NCI-H1694 (cell line): ENCODE measurements at regions not wholly inside any gene's neighbourhood (a gene's known extent, or its start where the extent isn't known, plus 50 kb on each side); places are given as distances from the start of the nearest gene placed in this dataset.
"Not testable (repeated sequence)": the region's sequence is repeated elsewhere in the genome, so short reads cannot be mapped to it uniquely, and the experiment has no call there.

ENCODE experiments used
- DNase-seq: peaks from one replicate; lab custom pipeline; 2025; lab: John Stamatoyannopoulos, UW

GRCh38 chr3:166446291-166446690 lies 609.1 kb upstream of the BCHE start:
- DNase-seq = no peak

GRCh38 chr3:166445865-166446264 lies 608.6 kb upstream of the BCHE start:
- DNase-seq = no peak

- no peak for DNase-seq
These were observed 607.5 kb upstream of the BCHE start for GRCh38 chr3:166444756-166445155.

GRCh38 chr3:166444336-166444735 lies 607.1 kb upstream of the BCHE start:
- no peak for DNase-seq

- DNase-seq = no peak
These were observed 598.3 kb upstream of the BCHE start for GRCh38 chr3:166435469-166436057.

GRCh38 chr3:166433060-166433459 lies 595.8 kb upstream of the BCHE start:
- no peak for DNase-seq

- DNase-seq = no peak
These were observed 588.8 kb upstream of the BCHE start for GRCh38 chr3:166425900-166426611.

- no peak for DNase-seq
These were observed 587.8 kb upstream of the BCHE start for GRCh38 chr3:166425021-166425420.

- DNase-seq = not testable (repeated sequence)
These were observed 586.7 kb upstream of the BCHE start for GRCh38 chr3:166423824-166424513.

GRCh38 chr3:166422556-166422955 lies 585.3 kb upstream of the BCHE start:
- DNase-seq = no peak

GRCh38 chr3:166420071-166420470 lies 582.8 kb upstream of the BCHE start:
- no peak for DNase-seq

- DNase-seq = no peak
These were observed 568.7 kb upstream of the BCHE start for GRCh38 chr3:166405896-166406295.

GRCh38 chr3:166405465-166405864 lies 568.2 kb upstream of the BCHE start:
- DNase-seq = no peak

- DNase-seq = no peak
These were observed 553.1 kb upstream of the BCHE start for GRCh38 chr3:166390303-166390702.

GRCh38 chr3:166388321-166388720 lies 551.1 kb upstream of the BCHE start:
- no peak for DNase-seq

GRCh38 chr3:166372571-166373106 lies 535.4 kb upstream of the BCHE start:
- DNase-seq = no peak

- no peak for DNase-seq
These were observed 530.8 kb upstream of the BCHE start for GRCh38 chr3:166367947-166368533.

GRCh38 chr3:166362698-166363097 lies 525.5 kb upstream of the BCHE start:
- DNase-seq = no peak

- no peak for DNase-seq
These were observed 523.5 kb upstream of the BCHE start for GRCh38 chr3:166360720-166361119.

GRCh38 chr3:166351461-166351860 lies 514.2 kb upstream of the BCHE start:
- DNase-seq = no peak

GRCh38 chr3:166340604-166341266 lies 503.5 kb upstream of the BCHE start:
- no peak for DNase-seq

- DNase-seq = no peak
These were observed 487.2 kb upstream of the BCHE start for GRCh38 chr3:166324401-166324800.
